Suprapubic skin (tissue), 4 donors: ENCODE measurements at regions not wholly inside any gene's neighbourhood (a gene's known extent, or its start where the extent isn't known, plus 50 kb on each side); places are given as distances from the start of the nearest gene placed in this dataset.

Experiments
- CTCF ChIP-seq, 2 donors: fragments of 200-600 bp in 1 of 2; fragments of 450-650 bp in 1 of 2; sonication (generic) in 1 of 2; IDR thresholded peaks; one replicate each; pipeline ENCODE4 v1.5.1; 2016 to 2019; ENCODE audit warnings: antibody characterized with exemption in 2 of 2, mild to moderate bottlenecking in 1 of 2, moderate library complexity in 1 of 2
- EP300 ChIP-seq: sonication (generic); formaldehyde crosslinking; IDR thresholded peaks from one replicate; pipeline ENCODE4 v1.6.1; 2017; ENCODE audit warnings: antibody characterized with exemption
- POLR2A ChIP-seq, 2 donors: fragments of 450-650 bp; IDR thresholded peaks; one replicate each; pipeline ENCODE4 v1.6.1; 2017; ENCODE audit warnings: antibody characterized with exemption in 2 of 2, mild to moderate bottlenecking in 2 of 2, moderate library complexity in 2 of 2
- POLR2AphosphoS5 ChIP-seq, 3 donors: sonication (generic); formaldehyde crosslinking; IDR thresholded peaks; one replicate each; pipeline ENCODE4 v1.6.1; 2017; ENCODE audit warnings: antibody characterized with exemption in 3 of 3

GRCh38 chr7:112946350-112946749 lies 140.3 kb downstream of the GPR85 start:
- TF ChIP-seq POLR2A (IDR thresholded peaks at IDR 0.05) (no peak), POLR2AphosphoS5 (IDR thresholded peaks at IDR 0.05) (no peak), CTCF (IDR thresholded peaks at IDR 0.05) (no peak), EP300 (no peak)
